PC-9 (cell line): ENCODE measurements at regions not wholly inside any gene's neighbourhood (a gene's known extent, or its start where the extent isn't known, plus 50 kb on each side); places are given as distances from the start of the nearest gene placed in this dataset.

Experiments used
- BruUV-seq: library from RNA; stranded (reverse); fragments of 400-500 nt; replicated peaks from 2 replicates; lab custom pipeline; 2021; lab: Mats Ljungman, UMichigan
- CTCF ChIA-PET: fragments of 300-600 bp; sonication (Branson Sonifier 250); formaldehyde crosslinking; loops from one replicate; lab custom pipeline; 2022; ENCODE audit warnings: antibody characterized with exemption; lab: Charles Lee
- POLR2A ChIA-PET: fragments of 300-600 bp; sonication (Branson Sonifier 250); formaldehyde crosslinking; loops from one replicate; lab custom pipeline; 2022; ENCODE audit warnings: antibody characterized with exemption; ENCODE audit not compliant: unreplicated experiment; lab: Charles Lee
- DNase-seq, 2 experiments: peaks; one replicate each; pipeline versions ENCODE4 v3.0.0 to v3.0.0-alpha.2; 2015 to 2022; ENCODE audit warnings: mixed read lengths in 1 of 2
- H2AFZ ChIP-seq: fragments of 200-600 bp; sonication (generic); 2 replicates; pipeline ENCODE4 v1.8.1; 2017; ENCODE audit warnings: antibody characterized with exemption
- H3F3A ChIP-seq: fragments of 200-600 bp; sonication (generic); 2 replicates; pipeline ENCODE4 v1.8.1; 2017; ENCODE audit warnings: antibody characterized with exemption, mild to moderate bottlenecking, low read depth; ENCODE audit not compliant: insufficient read depth
- H3K27ac ChIP-seq: fragments of 200-600 bp; sonication (generic); 2 replicates; pipeline ENCODE4 v1.6.1; 2016; ENCODE audit warnings: mixed run types
- H3K27me3 ChIP-seq: fragments of 200-600 bp; sonication (generic); 2 replicates; pipeline ENCODE4 v1.6.1; 2016; ENCODE audit warnings: low read depth, mixed run types; ENCODE audit not compliant: insufficient read depth
- H3K36me3 ChIP-seq: fragments of 200-600 bp; sonication (generic); 2 replicates; pipeline ENCODE4 v1.6.1; 2016; ENCODE audit warnings: low read depth, mixed run types
- H3K4me1 ChIP-seq: fragments of 200-600 bp; sonication (generic); replicated peaks from 2 replicates; pipeline ENCODE4 v1.6.1; 2016; ENCODE audit warnings: mixed run types; ENCODE audit not compliant: insufficient read depth
- H3K4me2 ChIP-seq: fragments of 200-600 bp; sonication (generic); 2 replicates; pipeline ENCODE4 v1.6.1; 2017; ENCODE audit warnings: mixed run types
- H3K4me3 ChIP-seq: fragments of 200-600 bp; sonication (generic); 2 replicates; pipeline ENCODE4 v1.6.1; 2016; ENCODE audit warnings: mixed run types
- H3K79me2 ChIP-seq: fragments of 200-600 bp; sonication (generic); 2 replicates; pipeline ENCODE4 v1.6.1; 2017; ENCODE audit warnings: low read depth, mixed run types
- H3K9me2 ChIP-seq: fragments of 200-600 bp; sonication (generic); 2 replicates; pipeline ENCODE4 v1.8.1; 2017; ENCODE audit warnings: mild to moderate bottlenecking; ENCODE audit not compliant: insufficient read depth
- H3K9me3 ChIP-seq: fragments of 200-600 bp; sonication (generic); 2 replicates; pipeline ENCODE4 v1.8.1; 2016; ENCODE audit warnings: low read depth; ENCODE audit not compliant: insufficient read depth
- H4K20me1 ChIP-seq: fragments of 200-600 bp; sonication (generic); 2 replicates; pipeline ENCODE4 v1.8.1; 2017; ENCODE audit not compliant: insufficient read depth
- CTCF ChIP-seq: fragments of 200-600 bp; sonication (generic); conservative IDR thresholded peaks from 2 replicates; pipeline ENCODE4 v1.6.1; 2017; ENCODE audit warnings: mixed run types, antibody characterized with exemption, mild to moderate bottlenecking, moderate library complexity
- EZH2 ChIP-seq: fragments of 200-600 bp; sonication (generic); IDR thresholded peaks from 2 replicates; pipeline ENCODE4 v1.8.0; 2017; ENCODE audit warnings: antibody characterized with exemption, low read depth
- intact Hi-C: fragments of 100-400 bp; cut with micrococcal nuclease; formaldehyde crosslinking; loops from one replicate; pipeline ENCODE4 v1.10.0; 2022; ENCODE audit not compliant: unreplicated experiment

- ChIA-PET CTCF (no interaction called here), POLR2A (no interaction called here)
- Histone ChIP-seq H3K4me2 (no peak overlapping the region), H3F3A (no peaks in the 10 kb centered on the region), H3K36me3 (no peaks in the 10 kb centered on the region), H3K4me3 (no peak overlapping the region), H3K9me3 (no peaks in the 10 kb centered on the region), H3K79me2 (no peaks in the 10 kb centered on the region), H3K9me2 (no peaks in the 10 kb centered on the region; the same call in 1 of the 2 replicates), H4K20me1 (no peaks in the 10 kb centered on the region), H3K4me1 (no peaks in the 10 kb centered on the region), H2AFZ (no peak overlapping the region), H3K27me3 (peaks cover 29% of the 10 kb centered on the region; the same call in 1 of the 2 replicates), H3K27ac (no peak overlapping the region)
- no peak for TF ChIP-seq CTCF
- no peak for TF ChIP-seq EZH2
- intact Hi-C loops = no loop called here
- no peak for DNase-seq
- BruUV-seq = no TSS peak
Observed at GRCh38 chr7:42483886-42484285, 246.9 kb upstream of the GLI3 start.

GRCh38 chr7:42479816-42480633, 243.0 kb upstream of the GLI3 start:
- DNase-seq = no peak
- no peaks in the 10 kb centered on the region for H3K9me3 ChIP-seq
- H3K79me2 ChIP-seq = no peaks in the 10 kb centered on the region
- no peaks in the 10 kb centered on the region for H3K36me3 ChIP-seq
- intact Hi-C loops = no loop called here
- BruUV-seq = no TSS peak
- H3K4me2 ChIP-seq = no peak overlapping the region
- no peaks in the 10 kb centered on the region for H4K20me1 ChIP-seq
- ChIA-PET CTCF (no interaction called here), POLR2A (no interaction called here)
- no peak overlapping the region for H3K4me3 ChIP-seq
- no peaks in the 10 kb centered on the region for H3F3A ChIP-seq
- no peaks in the 10 kb centered on the region for H3K4me1 ChIP-seq
- H3K27me3 ChIP-seq = peaks cover 36% of the 10 kb centered on the region
- no peak overlapping the region for H3K27ac ChIP-seq
- no peak overlapping the region for H2AFZ ChIP-seq
- TF ChIP-seq EZH2 = no peak
- TF ChIP-seq CTCF = no peak
- no peaks in the 10 kb centered on the region for H3K9me2 ChIP-seq

- no peaks in the 10 kb centered on the region for H3K36me3 ChIP-seq
- CTCF ChIA-PET = no interaction called here
- intact Hi-C loops = no loop called here
Observed at GRCh38 chr7:42479452-42479815, 242.4 kb upstream of the GLI3 start.

More at GRCh38 chr7:42479452-42479815, 242.4 kb upstream of the GLI3 start:
- Histone ChIP-seq H2AFZ (no peak overlapping the region), H3K4me2 (no peak overlapping the region), H3K4me3 (no peak overlapping the region), H3K27ac (no peak overlapping the region), H4K20me1 (no peaks in the 10 kb centered on the region), H3K9me2 (no peaks in the 10 kb centered on the region), H3K9me3 (no peaks in the 10 kb centered on the region), H3F3A (no peaks in the 10 kb centered on the region), H3K27me3 (peaks cover 38% of the 10 kb centered on the region), H3K4me1 (no peaks in the 10 kb centered on the region), H3K79me2 (no peaks in the 10 kb centered on the region)
- no peak for TF ChIP-seq CTCF
- no peak for TF ChIP-seq EZH2
- POLR2A ChIA-PET = no interaction called here
- no peak for DNase-seq
- BruUV-seq = no TSS peak
